Cardiac muscle cell (in vitro differentiated cells and primary cell): ENCODE measurements at regions not wholly inside any gene's neighbourhood (a gene's known extent, or its start where the extent isn't known, plus 50 kb on each side); places are given as distances from the start of the nearest gene placed in this dataset.

Experiments used
- DNase-seq, 2 donors: peaks; one replicate each; pipeline versions ENCODE4 v3.0.0 to v3.0.0-alpha.2; 2010 to 2017; ENCODE audit warnings: low read depth in 1 of 2, low spot score in 1 of 2
- H3K27ac ChIP-seq: fragments of 200-600 bp; sonication (generic); 2 replicates; pipeline ENCODE4 v1.5.1; 2016
- H3K27me3 ChIP-seq: fragments of 200-600 bp; sonication (generic); 2 replicates; pipeline ENCODE4 v1.6.0; 2016; ENCODE audit warnings: control low read depth
- H3K36me3 ChIP-seq: fragments of 200-600 bp; sonication (generic); 2 replicates; pipeline ENCODE4 v1.5.1; 2016; ENCODE audit warnings: control low read depth
- H3K4me1 ChIP-seq: fragments of 200-600 bp; sonication (generic); 2 replicates; pipeline ENCODE4 v1.8.1; 2017; ENCODE audit warnings: low read depth, mild to moderate bottlenecking, mixed run types
- H3K4me3 ChIP-seq: fragments of 200-600 bp; sonication (generic); 2 replicates; pipeline ENCODE4 v1.5.1; 2016; ENCODE audit warnings: mild to moderate bottlenecking
- H3K9me3 ChIP-seq: fragments of 200-600 bp; sonication (generic); 2 replicates; pipeline ENCODE4 v1.5.1; 2017; ENCODE audit warnings: low read depth, mild to moderate bottlenecking, control low read depth
- CTCF ChIP-seq: IDR thresholded peaks from 2 replicates; pipeline ENCODE4 v1.5.1; 2012; ENCODE audit warnings: low read depth, mild to moderate bottlenecking, low read length

DNA sequence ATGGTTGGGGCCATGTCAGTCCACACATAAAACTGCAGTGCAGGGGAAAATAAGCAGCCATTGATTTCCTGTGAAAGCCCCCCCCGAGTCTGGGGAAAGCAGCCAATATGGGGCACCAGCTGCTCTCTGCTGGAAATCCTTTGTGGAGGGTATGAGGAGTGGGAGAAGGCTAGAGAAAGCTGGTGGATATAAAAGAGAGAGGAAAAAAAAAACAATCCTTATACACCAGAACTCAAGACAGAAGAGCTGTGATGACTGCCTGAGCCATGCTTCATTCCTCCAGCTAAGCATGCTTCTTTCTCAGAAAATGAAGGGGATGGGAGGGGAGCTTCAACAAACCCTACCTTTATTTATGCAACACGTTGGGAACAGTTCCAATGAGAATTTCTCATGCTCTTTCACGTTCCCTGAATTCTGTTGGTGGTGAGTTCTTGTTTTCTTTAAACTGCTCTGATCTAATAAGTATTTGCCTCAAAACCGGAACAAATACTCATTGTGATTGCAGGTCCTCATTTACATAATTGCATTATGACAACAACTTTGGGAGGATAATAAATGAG is 688.0 kb upstream of the SEMA6A start:
- no peak overlapping the region for H3K4me3 ChIP-seq
- DNase-seq = no peak
- no peaks in the 10 kb centered on the region for H3K36me3 ChIP-seq
- no peaks in the 10 kb centered on the region for H3K4me1 ChIP-seq
- no peak overlapping the region for H3K27ac ChIP-seq
- no peaks in the 10 kb centered on the region for H3K27me3 ChIP-seq
- no peaks in the 10 kb centered on the region for H3K9me3 ChIP-seq
- no peak for TF ChIP-seq CTCF

DNA sequence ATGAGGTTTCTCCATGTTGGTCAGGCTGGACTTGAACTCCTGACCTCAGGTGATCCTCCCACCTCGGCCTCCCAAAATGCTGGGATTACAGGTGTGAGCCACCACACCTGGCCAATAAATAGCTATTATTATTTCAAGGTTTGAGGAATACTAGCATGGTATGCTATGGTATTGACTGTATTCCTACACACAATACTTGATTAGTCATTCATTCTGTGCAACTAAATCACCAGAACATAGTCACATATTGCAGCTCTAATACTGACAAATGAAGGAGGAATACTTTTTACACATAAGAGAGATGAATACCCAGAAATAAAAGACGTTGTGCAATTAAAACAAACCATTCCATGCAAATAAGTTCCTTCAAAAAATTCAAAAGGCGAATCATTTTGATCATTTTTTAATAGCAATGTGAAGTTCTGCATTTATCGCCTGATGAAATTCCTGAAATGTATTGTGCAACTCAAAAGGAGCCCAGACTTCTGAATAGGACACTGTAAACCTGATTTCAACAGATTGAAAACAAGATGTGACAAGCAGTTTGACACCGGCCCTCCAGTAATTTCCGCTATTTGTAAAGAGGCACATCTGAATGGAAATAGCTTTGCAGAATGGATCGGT is 687.4 kb upstream of the SEMA6A start:
- Histone ChIP-seq H3K4me1 (no peaks in the 10 kb centered on the region), H3K27me3 (no peaks in the 10 kb centered on the region), H3K27ac (no peak overlapping the region), H3K36me3 (no peaks in the 10 kb centered on the region), H3K4me3 (no peak overlapping the region), H3K9me3 (no peaks in the 10 kb centered on the region)
- no peak for TF ChIP-seq CTCF
- no peak for DNase-seq

DNA sequence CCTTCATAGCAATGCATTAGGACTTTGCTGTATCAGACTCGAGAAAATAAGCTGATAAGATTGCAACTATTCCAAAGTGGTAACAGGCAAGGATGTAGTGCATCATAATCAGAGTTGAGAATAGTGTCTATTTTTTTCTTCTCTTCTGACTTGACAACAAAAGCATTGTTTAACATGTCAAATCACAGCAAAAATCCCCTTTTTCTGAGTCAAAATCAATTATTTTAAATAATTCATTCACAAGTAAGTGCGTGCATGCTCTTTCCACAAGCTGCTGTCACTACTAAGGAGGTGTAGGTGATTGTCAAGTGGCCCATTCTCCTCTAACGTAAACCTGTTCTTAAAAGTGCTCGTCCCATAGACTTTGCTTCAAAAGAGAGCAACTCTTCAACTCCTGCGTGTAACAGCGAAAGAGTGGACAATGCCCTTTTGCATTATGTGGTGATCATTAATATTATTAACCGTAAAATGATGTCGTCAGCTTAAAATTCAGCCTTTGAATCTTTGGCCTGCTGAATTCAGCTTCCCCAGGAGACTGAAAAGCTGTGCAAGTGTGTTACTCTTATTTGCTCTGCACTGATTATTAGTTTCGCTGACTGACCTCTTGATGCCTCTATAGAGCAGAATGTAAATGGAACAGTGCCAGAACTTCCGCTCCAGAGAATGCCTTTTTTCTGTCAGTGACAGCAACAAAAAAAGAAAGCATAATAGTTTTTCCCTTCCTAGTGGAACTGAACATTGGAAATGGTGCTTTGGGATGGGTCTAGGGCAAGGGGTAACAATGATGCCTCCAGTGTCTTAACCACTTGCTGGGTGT is 680.8 kb upstream of the SEMA6A start:
- TF ChIP-seq CTCF = no peak
- H3K27me3 ChIP-seq = no peaks in the 10 kb centered on the region
- no peak overlapping the region for H3K4me3 ChIP-seq
- peaks cover 19% of the 10 kb centered on the region for H3K4me1 ChIP-seq
- H3K36me3 ChIP-seq = no peaks in the 10 kb centered on the region
- DNase-seq = peak; percentile 3 to 64
- H3K27ac ChIP-seq = peak overlapping the region; percentile 22
- H3K9me3 ChIP-seq = no peaks in the 10 kb centered on the region

- TF ChIP-seq CTCF = no peak
- H3K9me3 ChIP-seq = no peaks in the 10 kb centered on the region
- peaks cover 19% of the 10 kb centered on the region for H3K4me1 ChIP-seq
- no peaks in the 10 kb centered on the region for H3K27me3 ChIP-seq
- H3K4me3 ChIP-seq = no peak overlapping the region
- no peak for DNase-seq
- no peaks in the 10 kb centered on the region for H3K36me3 ChIP-seq
- no peak overlapping the region for H3K27ac ChIP-seq
Measured at GRCh38 chr5:117252566-117252965, 677.9 kb upstream of the SEMA6A start.

DNA sequence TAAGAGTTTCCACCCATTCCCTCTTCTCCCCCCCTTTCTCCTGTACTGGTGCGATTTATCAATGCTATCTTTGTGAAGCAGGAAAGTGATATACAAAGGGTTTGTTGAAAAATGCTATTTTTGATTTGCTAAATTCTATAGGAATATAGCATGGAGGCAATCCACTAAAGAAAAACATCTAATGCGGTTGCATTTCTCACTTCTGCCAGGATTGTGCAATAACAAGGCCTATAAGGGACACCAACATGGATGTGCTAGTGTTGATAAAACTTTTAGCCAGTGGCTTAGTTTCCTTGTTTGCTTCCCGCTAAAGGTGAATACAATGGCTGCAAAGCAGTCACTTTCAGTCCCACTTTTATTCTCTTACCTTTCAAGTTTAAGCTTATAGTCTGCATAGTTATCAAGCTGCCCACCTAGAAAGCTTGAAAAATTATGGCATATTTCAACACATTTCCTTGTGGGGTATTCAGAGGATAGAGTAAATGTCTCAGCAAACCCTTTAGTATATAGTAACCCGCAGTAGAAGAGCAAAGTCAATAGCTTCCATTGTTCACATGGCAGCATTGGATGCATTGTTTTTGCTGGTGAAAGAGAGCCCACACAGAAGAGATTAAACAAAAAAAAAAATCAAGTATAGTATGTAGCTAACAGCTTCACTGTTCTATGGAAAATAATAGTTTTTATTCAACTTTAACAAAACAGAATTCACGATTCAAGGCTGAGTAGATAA is 674.6 kb upstream of the SEMA6A start:
- Histone ChIP-seq H3K9me3 (no peaks in the 10 kb centered on the region), H3K27me3 (no peaks in the 10 kb centered on the region), H3K4me3 (no peak overlapping the region), H3K27ac (no peak overlapping the region), H3K4me1 (no peaks in the 10 kb centered on the region), H3K36me3 (no peaks in the 10 kb centered on the region)
- no peak for TF ChIP-seq CTCF
- no peak for DNase-seq
